GM04503 (cell line): ENCODE measurements at regions not wholly inside any gene's neighbourhood (a gene's known extent, or its start where the extent isn't known, plus 50 kb on each side); places are given as distances from the start of the nearest gene placed in this dataset.

Experiments
- DNase-seq: peaks from one replicate; pipeline ENCODE4 v3.0.0-alpha.2; 2012; ENCODE audit warnings: low read depth

DNA sequence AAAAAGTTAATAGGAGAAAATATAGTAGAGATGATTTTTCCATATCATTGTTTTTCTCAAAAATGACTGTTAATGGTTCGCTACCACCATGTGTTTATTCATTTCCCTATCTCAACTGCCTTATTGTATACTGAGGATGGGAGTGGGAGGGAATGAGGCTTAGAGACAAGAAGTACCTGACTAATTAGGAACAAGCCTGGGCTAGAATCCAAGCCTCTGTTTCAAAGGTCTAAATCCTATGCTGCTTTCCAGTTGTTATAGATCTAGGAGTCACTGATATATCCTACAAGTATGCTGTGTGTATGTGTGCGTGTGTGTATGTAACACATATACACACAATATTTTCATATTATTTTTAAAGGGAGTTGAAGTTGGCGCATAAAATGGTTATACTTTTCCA, 465.9 kb downstream of the EPHA4 start:
- DNase-seq: no peak

DNA sequence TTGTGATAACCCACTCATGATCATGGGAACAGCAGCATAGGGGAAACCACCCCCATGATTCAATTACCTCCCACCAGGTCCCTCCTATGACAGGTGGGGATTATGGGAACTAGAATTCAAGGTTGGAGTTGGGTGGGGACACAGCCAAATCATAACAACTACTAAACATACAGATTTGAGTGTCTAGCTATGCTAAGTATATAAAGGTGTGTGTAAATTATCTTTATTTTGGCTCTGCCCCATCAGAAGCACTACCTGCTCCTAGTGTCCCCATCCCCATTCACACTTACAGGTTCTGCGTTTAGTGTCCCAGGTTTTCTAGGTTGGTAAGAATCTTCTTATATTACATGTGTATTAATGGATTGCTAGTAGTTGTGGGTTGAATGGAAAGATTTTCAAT, 464.7 kb downstream of the EPHA4 start:
- no peak for DNase-seq

DNA sequence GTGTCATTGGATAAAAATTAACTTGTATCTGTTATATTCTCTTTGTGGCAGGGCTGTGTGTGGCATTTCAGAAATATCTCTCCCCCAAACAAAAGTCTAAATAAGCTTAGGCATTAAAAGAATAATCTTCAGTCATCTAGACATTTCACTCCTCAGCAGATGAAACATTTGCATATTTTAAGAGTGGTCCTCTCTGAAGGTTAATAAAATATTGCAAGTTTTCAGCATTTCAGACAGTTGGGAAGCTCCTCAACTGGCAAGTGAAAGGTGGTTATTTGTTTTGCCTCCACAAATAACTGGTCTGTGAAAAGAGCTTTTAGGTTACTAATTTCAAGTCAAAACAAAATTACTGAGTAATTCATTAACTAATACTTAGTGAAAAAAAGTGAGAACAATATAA, 462.6 kb downstream of the EPHA4 start:
- DNase-seq: no peak

DNA sequence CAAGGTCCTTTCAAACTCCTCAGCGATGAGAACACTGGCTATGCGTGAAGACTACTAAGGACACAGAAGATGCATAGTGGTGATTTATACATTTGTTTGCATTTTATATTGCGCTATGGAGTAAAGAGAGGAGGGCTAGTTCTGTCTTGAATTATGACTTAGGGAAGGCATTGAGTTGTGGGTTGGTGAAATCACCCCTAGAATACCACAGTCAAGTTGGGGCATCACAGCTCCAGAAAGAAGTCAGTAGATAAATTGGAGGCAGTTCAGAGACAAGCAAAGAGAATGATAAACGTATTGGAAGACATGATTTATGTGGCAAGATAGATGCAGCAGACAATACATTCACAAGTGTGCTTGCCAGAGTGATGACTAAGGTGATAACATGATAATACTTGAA, 460.4 kb downstream of the EPHA4 start:
- DNase-seq: no peak

DNA sequence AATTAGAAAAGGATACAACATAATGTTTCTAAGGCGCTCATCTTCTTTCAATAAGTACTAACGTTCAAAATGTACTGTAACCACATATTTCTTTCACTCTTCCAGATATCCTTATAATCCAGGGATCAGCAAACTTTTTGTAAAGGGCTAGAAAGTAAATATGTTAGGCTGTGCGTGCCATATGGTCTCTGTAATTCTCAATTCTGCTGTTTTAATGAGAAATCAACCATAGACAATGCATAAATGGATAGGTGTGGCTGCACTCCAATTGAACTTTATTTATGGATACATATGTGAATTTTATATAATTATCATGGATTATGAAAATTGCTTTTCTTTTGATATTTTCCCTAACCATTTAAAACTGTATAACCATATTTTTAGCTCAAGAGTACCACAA, 459.4 kb downstream of the EPHA4 start:
- no peak for DNase-seq

DNA sequence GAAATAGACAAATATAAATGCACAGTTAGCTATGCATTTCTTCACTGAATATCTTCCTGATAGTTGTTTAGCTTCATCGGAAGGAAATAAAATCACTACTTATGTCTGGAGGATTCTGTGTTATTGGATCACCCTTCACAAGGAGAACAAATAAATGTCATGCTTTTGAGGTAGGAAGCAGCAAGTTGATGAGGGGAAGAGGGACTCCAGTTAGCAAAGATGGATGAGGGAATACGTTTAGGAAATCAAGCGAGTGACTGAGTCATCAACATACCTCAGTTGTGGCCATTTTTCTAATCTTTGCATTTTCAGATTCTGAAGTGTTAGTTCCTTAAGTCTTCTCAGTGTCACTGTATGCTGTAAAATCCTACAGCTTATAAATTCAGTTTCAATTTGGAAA, 456.2 kb downstream of the EPHA4 start:
- no peak for DNase-seq

DNA sequence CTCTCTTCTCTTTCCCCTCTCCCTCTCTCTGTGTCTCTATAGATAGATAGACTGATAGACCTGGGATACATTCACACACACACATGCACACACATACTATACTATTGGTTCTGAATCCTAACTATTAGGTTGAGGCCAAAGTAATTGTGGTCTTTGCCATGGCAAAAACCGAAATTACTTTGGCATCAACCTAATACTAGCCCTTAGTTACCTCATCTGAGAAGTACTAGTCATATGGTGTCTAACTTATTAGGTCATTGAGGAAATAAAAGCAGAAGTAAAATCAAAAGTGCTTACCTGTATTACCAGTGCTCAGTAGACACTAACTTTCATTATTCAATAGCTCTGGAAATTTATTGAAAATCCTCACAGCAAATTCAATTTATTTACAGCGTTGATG, 451.5 kb downstream of the EPHA4 start:
- no peak for DNase-seq

DNA sequence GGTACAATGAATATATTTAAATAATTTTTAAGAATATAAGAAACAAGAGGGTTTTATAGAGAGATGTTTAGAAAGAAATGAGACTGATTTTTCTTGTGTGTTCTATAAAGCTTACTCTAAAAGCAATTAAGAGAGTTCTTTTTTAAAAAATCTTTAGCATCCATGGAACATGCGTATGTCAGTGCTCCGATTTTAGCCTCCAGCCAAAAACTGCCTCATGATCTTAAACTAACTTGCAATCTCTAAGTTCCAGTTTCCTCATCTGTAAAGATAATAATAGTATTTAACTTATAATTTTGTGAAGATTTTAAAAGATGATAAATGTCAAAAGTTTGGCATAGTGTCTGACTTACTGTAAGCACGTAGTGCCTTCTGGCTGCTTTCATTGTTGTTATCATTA, 448.7 kb downstream of the EPHA4 start:
- DNase-seq: no peak

DNA sequence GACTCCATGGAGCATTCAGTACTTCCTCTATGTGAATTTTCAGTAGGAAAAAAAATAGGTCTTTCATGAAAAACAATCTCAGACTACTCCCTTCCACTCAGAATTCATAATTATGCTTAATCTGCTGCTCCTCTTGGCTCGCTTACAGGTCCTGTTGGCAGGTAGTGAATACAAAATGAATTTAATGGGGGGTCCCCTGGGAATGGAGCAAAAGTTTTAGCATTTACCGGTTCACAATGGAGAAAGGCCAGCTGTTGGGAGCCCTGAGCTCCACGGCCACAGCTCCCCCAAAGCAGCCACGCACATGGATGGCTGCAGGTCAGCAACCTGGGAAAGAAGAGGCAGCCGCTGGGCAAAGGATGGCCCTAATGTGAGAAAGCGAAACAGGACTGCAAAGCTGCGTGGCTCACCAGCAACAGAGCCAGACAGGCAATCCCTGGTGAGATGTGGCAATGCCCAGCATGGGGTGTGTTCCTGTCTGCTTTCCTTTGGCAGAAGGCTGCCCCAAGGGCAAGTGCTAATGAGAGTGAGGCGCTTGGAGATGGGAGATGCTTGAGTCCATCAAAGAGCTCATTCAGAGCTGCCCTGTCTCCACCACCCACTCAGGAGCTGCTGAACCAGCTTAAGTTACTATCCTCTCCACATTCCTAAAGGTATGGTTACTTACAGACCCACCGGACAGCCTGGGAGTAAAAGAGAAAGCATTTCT, 447.4 kb downstream of the EPHA4 start:
- DNase-seq: no peak

DNA sequence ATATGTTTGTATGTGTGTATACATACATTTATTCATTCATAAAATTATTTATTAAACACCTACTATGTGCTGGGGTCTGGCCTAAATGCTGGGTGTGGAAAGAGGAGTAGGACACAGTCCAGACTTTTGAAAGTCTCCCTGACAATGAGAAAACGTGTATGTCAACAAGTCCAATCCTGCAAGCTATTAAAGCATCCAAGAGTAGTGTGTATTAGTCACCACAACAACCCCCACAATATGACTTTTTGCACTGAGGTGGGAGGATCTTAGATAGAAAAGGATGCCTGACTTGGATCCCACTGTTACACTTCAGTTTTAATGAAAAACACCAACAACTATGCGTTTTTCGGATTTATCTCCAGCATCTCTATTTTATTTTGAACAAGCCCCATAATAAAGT, 446.4 kb downstream of the EPHA4 start:
- DNase-seq: no peak

DNA sequence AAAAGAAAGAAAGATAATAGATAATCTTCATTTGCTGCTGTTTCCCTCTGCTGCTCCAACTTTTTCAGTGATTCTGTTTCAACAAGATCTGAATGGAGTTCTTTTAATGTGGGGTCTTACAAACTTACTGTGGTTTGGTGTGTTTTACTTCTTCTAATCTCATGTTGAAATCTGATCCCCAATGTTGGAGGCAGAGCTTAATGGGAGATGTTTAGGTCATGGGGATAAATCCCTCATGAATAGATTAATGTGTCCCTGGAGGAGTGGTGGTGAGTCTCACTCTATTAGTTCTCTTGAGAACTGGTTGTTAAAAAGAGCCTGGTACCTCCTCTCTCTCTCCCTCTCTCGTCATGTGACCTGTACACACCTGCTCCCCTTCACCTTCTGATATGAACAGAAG, 442.4 kb downstream of the EPHA4 start:
- DNase-seq: no peak

DNA sequence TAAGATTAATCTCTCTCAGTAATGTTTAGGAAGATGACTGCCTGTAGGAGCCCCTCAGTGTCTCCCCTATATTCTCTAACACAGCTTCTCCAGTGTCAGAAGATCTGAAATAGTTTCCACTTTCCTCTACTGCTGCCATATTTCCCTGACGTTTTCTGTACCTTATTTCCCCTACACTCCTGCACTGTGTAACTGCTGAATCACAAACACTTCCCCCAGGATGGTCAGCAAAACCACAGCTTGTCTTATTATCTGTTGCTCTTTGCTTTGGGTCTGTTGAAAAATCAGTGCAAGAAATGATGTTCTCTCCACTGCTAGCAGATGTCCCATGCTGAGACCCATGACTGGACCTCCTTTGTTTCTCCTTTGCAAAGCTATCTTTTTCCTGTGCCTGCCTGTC, 441.7 kb downstream of the EPHA4 start:
- DNase-seq: no peak

DNA sequence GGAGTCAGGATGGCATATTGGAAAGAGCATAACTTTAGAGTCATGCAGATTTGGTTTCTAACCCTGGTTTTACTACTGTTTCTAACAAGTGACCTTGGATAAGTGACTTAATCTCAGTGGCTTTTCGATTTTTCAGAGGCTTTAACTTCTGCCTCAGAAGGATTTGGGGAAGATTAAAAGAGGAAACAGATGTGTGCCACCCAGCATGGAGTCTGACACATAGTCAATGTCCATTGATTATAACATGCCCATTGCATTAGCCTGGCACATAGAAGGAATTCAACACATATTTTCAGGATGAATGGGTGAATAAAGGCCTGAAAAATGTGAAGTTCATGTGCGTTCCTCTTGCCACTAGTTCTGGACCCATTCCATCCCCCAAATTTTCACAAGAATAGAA, 438.2 kb downstream of the EPHA4 start:
- DNase-seq: no peak

DNA sequence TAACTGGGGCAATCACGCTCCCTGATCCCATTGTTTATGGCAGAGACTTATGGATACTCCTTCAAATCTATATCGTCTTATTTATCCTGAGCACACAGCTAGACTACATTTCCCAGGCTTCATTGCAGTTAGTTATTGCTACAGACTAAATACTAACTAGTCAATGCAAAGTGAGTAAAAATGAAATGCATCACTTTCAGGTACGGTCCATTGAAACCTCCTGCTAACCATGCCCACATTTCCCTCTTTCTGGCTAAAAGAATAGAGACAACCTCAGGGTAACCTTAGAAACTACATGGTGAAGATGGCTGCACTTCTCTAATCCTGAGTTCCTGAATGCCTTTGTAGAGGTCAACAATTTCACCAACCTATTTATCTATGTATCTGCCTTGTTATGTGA, 437.4 kb downstream of the EPHA4 start:
- no peak for DNase-seq

DNA sequence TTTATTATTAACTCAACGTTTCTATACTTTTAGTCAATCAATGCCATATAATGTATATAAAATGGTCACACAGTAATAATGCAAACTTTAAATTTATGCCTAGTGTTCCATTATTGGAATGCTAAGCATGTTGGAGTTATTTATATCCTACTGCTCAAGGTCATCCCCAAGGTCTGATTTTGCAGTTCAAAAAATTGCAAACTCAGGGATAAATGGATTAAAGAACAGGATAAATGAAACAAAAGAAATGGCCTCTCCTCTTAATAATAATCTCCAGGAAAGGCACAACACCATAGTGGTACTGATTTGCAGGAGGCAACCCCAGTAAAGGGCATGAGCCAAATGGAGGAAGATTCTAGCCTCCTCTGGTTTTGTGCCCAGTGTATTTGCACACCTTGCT, 436.4 kb downstream of the EPHA4 start:
- no peak for DNase-seq

DNA sequence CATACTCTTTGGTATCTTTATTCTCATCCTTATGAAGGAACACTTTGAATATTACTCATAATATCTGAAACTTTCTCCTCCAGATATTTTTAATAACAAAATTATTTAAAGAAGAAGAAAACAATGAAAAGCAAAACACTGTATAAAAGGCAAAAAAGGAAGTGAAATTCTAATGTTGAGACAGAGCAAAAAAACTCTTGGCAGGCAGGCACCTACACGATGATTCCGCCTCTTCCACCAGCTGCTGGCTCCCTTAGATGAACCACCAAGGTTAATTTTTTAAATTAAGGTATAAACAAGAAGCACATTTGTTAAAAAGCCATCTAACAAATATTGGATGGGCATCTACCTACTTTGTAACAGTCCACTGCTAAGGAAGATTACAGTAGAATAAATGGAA, 434.7 kb downstream of the EPHA4 start:
- no peak for DNase-seq

DNA sequence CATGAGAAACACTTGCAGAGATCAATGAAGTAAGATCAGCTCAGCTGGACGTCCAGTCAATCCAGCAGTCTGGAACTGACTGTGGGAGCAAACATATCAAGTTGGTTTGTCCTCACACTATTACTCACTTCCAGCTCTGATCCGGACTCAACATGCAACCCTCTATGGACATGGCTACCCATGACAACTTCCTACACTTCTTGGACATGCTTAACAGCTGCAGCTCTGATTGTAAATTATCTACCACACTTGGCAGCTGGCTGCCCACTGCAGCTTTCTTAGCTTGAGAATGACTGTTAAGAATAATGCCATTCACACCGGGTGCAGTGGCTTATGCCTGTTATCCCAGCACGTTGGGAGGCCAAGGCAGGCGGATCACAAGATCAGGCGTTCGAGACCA, 429.8 kb downstream of the EPHA4 start:
- no peak for DNase-seq

DNA sequence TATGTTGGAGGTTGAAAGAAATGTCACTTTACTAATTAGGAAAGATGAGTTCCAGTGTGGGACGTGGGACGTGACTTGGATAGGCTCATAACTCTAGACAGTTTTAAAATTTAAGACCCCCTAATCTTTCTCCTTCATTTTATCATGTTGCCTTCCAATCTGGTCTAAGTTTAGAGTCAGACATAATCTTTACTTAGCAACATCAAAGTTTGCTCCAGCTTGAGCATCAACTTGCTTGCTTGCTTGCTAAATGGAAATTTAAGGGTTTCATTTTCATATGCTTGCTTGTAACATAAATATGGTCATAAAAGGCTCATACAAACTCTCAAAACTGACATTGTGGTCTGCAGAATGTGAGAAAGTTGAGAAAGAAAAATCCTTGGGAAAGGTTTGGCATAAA, 428.9 kb downstream of the EPHA4 start:
- DNase-seq: no peak

DNA sequence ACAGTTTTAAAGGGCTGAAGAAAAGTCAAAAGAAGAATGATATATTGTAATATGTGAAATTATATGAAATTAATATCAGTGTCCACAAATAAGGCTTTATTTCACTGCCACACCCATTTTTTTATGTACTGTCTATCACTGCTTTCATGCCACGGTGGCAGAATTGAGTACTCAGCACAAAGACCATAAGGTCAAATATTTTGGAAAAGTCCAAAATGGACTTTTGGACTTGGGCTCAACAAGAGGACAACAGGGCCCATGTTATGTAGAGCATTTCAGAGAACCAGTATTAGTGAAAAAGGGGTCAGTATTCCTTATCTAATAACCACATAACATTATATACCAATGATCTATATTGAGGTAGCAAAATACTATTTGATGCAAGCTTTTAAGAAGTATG, 427.2 kb downstream of the EPHA4 start:
- DNase-seq: no peak

DNA sequence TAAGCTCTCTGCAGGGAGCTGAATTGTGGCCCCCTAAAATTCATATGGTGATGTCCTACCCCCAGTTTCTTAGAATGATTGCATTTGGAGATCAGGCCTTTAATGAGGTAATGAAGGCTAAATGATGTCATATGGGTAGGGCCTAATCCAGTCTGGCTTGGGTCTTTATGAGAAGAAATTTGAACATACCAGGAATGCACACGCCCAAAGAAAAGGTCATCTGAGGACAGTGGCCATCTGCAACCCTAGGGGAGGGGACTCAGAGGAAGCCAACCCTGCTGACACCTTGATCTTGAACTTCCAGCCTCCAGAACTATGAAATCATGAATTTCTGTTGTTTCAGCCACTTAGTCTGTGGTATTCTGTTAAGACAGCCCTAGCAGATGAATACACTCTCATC, 426.7 kb downstream of the EPHA4 start:
- no peak for DNase-seq

DNA sequence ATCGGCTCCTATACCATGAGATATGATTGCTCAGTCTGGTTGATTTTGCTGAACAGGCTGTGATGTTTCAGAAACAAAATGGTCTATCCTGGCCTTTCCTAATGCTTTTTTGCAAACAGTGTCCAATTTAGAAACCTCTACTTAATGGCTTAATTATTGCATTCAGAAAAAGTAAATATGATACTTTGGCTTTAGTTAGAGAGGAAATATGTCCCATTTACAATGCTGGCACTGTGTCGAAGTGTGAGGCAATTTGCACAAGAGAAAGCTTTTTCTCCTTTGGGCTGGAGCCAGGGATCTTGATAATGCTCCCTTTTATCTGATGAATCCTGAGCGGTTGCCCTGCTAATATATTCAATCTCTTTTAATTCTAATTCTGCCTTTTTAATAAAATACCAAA, 418.9 kb downstream of the EPHA4 start:
- no peak for DNase-seq

DNA sequence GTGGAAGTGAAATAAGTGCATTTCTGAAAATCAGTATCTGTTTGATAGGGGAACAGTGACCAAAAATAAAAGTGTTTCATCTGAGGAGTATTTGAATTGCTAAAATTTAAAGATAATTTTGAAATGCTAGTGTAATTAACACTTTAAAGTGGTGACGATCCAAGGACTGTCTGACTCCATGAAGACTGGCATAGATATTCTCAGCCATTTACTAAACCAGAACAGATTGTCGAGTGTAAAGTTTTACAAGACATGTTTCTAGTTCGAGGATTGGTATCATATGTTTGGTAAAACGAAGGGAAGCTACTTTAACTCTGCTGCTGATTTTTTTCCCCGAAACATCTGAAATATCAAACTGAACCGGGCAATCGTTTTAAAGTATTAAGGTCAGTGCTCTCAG, 417.9 kb downstream of the EPHA4 start:
- no peak for DNase-seq

DNA sequence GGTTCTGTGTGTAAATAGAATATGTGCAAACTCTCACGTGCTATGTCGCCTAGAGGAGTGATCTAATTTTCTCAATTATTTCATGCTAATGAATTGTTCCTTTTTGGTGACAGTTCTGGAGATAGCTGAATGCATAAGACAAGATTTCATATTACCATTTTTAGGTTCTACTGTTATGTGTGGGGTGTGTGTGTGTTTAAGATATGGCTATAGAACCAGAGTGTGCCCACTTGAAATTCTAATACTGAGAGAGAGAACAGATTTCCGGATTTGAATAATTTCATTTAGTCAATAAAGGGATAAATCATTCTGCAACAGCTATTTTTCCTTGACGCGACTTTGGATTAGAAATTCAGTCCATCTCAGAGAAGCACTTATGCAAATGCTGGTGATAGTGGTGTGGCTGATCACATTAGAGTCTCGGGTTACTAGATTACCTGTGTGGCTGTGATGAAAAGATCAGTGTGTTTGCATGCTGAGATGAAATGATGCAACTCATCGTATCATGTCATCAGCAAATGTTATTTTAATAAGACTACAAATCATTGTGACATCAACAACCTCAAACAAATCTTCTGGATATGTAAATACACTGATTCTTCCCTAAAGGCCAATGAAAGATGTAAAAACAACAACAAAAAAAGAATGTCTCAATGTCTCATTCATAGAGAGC, 415.9 kb downstream of the EPHA4 start:
- no peak for DNase-seq

DNA sequence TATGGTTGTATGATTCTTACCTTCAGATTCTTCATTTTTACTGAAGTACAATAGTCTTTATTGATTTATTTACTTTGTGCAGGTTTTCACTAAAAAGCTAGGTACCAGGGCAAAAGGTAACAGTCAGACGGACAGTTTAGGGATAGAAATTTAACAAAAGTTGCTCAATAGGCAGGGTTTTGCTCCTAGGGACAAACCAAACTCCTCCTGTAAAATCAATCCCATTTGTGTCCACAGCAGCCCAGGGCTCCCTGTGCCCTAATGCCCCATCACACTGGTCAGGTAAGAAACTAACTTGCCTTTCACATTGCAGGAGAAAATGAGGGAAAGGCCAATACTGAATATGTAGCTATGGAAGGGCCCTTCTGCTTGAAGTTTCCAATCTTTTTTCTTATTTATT, 410.9 kb downstream of the EPHA4 start:
- no peak for DNase-seq
